RWPE1 (cell line): ENCODE measurements at regions not wholly inside any gene's neighbourhood (a gene's known extent, or its start where the extent isn't known, plus 50 kb on each side); places are given as distances from the start of the nearest gene placed in this dataset.
"Not testable (repeated sequence)": the region's sequence is repeated elsewhere in the genome, so short reads cannot be mapped to it uniquely, and the experiment has no call there.

ENCODE experiments used
- CTCF ChIA-PET: fragments of 350-600 bp; sonication (Branson Sonifier 250); formaldehyde crosslinking; extraction: SDS; loops from one replicate; lab custom pipeline; 2021; lab: Yijun Ruan, JAX
- POLR2A ChIA-PET: fragments of 400-600 bp; formaldehyde crosslinking; extraction: SDS; loops from one replicate; lab custom pipeline; 2020; ENCODE audit warnings: antibody characterized with exemption; ENCODE audit not compliant: low non-redundant PET; lab: Yijun Ruan, JAX
- DNase-seq: peaks from one replicate; pipeline ENCODE4 v3.0.0; 2012; ENCODE audit warnings: low spot score
- H3K27ac ChIP-seq: fragments of 450-650 bp; 2 replicates; pipeline ENCODE4 v1.5.1; 2017
- TF ChIP-seq, protein P1 (sequence below): fragments of 450-650 bp; conservative IDR thresholded peaks from 2 replicates; pipeline ENCODE4 v1.5.1; 2017; ENCODE audit warnings: low read depth, mild to moderate bottlenecking

DNA sequence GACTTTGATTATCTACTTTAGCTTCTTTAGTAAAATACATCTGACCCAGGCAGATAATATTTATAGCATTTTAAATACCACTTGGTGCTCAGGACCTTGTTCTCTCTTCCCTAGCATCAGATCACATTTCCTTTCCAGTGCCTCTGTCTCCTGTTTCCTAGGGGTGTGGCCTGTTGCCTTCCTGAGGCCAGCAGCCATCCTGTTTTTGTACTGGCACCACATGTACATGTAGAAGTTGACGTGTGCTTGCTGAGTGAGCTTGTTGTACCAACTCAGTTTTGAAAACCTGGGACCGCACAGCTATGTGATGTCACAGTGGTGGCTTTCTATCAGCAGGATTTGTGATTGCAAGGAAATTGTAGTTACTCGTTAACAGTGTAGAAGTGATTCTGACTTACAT is 167.6 kb upstream of the PLGLB1 start:
- DNase-seq, H3K27ac ChIP-seq, POLR2A ChIA-PET, CTCF ChIA-PET: not testable (repeated sequence)

DNA sequence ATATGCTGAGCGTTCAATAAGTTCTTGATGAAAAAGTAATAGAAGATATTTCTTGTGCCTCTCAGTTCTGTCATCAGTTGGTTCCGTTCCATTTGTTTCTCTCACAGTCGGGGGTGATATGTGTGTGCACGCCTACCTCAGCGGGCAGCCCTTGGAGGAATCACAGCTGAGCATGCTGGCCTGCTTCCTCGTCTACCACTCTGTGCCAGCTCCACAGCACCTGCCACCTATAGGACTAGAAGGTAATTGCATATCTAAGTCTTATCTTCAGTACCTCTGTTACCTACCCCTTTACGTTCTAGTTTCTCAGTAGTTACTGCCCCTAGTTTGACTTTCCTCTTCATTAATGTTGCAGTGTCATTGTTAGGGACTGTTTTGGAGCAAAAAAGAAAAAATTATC is 171.7 kb upstream of the PLGLB1 start:
- DNase-seq, CTCF ChIA-PET, POLR2A ChIA-PET, H3K27ac ChIP-seq: not testable (repeated sequence)

DNA sequence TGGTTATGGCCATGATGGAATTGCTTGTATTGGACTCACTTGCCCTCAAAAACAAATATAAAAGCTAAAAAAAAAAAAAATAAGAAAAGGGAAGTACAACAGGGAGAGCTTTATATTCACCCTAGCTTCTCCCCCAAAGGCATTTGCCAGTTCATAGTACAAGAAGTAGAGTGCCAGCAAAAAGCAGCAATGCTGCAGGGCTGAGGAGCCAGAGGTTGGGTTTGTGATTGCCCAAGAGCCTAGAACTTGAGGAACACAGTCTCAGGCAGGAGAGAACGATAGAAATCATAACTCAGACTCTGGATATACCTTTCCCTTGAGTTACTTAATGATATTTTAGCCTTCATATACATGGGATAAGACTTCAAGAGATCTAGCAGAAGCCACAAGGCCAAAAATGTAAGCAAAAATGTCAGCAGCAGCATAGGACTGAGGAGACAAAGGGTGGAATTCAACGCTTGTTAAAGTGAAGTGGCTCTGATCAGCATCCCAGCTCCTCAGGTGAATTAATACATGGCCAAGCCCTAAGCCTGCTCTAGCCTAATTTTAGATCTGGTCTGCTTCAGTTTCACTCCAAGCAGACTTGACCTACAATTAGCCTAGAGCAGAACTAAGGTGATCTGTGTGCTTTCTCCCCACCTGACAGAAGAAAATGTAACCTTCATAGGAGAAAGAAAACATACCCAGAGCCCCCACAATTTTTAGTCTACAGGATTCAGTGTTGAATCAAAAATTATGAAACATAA is 172.8 kb upstream of the PLGLB1 start:
- H3K27ac ChIP-seq, CTCF ChIA-PET, DNase-seq, POLR2A ChIA-PET: not testable (repeated sequence)

DNA sequence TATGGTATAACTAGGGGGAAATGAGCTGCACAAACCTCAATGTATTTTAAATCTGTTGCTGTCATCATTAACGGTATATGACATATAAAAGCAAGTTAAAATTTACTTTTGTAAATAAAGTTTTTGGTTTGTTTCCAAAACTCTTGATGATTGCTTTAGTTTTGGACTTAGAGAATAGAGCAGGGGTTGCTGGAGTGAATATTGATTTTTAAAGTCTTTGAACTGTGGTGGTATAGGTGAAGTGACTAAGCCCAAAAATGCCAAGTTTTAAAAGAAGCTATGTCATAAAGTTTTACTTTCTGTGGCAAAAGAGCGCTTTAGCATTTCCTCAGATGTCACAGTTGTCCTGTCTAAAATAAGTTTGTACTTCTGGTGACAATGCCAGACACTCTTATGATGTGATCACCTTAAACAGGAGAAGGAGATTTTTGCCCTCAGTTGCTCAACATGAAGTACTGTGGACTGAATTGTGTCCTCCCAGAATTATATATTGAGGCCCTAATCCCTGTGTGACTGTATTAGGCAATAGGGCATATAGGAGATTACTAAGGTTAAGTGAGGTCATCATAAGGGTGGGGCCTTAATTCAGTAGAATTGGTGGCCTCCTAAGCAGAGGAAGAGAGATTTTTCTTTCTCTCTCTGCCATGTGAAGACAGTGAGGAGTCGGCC is 175.2 kb upstream of the PLGLB1 start:
- DNase-seq, POLR2A ChIA-PET, CTCF ChIA-PET, H3K27ac ChIP-seq: not testable (repeated sequence)

DNA sequence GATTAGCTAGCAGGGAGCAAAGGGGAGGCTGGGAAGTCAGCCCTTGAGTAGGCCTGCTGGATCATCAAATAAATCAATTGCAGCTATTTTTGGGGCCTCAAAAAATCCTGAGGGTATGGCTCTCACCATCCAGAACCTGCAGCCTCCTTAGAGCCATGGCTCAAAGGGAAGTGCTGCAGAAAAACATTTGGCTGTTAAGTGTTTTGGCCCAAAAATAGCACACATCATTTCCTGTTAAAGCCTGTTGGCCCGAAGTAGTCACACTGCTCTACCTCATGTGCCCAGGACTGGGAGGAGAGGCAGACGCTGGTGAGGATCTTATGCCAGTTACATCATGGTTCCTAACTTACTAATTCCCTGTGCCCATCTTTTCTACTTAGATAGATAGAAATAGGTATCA is 176.8 kb upstream of the PLGLB1 start:
- DNase-seq, POLR2A ChIA-PET, H3K27ac ChIP-seq, CTCF ChIA-PET: not testable (repeated sequence)

DNA sequence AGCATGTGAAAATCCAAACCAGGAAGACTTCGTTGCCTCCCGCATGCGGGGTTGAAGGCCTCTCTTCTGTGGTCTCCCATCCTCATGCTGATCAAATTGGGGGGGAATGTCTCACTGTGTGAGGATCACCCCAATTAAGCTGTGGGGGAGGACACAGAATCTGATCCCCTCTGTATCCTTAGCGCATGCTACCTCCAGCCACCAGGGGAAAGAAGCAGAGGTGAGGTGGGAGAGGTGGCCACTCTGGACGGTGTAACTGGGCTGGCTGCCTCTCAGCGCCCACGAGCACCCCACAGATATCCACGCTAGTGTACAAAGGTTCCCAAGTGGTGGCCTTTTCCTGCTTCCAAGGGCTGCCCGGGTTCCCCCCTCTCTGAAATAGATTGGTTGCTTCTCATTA is 177.6 kb upstream of the PLGLB1 start:
- POLR2A ChIA-PET, H3K27ac ChIP-seq, DNase-seq, CTCF ChIA-PET: not testable (repeated sequence)

DNA sequence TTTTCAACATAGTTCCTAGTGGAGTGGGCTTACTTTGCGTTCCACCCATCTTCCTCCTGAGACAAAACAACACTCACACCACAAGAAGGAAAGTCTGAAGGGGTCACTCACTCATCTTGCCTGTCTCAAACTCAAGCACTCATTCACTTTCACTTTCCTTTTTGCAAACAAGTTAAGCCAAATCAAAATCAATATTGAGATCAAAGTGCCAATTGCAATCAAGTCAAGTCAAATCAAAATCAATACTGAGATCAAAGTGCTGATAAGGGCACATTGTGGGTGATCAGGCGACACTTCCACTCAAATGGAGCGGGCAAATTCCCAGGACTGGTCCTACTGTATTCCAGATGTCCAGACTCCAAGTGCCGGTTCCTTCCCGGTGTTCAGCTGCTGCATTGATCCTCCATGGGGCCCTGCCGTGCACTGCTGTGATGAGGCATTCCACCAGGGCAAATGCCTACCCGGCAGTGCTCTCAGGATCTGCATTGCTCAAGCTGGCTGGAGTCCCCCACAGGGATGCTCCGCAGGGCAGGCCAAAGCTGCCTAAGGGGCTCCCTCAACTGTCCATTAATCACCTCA is 183.0 kb upstream of the PLGLB1 start:
- CTCF ChIA-PET, POLR2A ChIA-PET, DNase-seq, H3K27ac ChIP-seq: not testable (repeated sequence)

DNA sequence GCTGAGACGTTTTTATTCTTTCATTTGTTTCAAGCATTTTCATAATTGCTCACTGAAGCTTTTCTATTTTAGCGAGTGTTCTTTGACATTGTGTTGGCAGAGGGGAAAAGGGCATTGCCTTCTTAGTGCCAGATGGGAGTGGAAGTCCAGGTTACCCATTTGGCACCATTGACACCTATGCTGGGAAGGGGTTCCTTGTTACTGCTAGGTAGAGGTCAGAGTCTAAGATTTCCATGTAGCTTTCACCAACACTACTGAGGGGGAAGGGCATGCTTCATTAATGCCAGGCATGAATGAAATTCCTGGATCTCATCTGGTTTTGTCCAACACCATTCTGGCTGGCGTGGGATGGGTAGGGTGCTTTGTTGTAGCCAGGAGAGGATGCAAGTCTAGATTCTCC is 191.3 kb upstream of the PLGLB1 start:
- H3K27ac ChIP-seq, POLR2A ChIA-PET, CTCF ChIA-PET, DNase-seq: not testable (repeated sequence)

DNA sequence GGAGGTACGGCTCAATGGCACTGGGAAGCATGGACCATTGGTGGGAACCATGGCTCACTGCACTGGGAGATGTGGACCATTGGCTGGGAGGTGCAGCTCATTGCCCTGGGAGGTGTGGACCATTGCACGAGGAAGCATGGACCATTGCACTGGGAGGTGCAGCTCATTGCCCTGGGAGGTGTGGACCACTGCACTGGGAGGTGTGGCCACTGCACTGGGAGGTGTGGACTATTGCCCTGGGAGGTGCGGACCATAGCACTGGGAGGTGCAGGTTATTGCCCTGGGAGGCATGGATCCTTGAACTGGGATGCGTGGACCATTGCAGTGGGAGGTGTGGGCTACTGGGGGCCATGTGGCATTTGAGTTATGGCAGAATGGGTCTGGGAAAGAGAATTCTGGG is 195.4 kb upstream of the PLGLB1 start:
- POLR2A ChIA-PET, H3K27ac ChIP-seq: not testable (repeated sequence)

DNA sequence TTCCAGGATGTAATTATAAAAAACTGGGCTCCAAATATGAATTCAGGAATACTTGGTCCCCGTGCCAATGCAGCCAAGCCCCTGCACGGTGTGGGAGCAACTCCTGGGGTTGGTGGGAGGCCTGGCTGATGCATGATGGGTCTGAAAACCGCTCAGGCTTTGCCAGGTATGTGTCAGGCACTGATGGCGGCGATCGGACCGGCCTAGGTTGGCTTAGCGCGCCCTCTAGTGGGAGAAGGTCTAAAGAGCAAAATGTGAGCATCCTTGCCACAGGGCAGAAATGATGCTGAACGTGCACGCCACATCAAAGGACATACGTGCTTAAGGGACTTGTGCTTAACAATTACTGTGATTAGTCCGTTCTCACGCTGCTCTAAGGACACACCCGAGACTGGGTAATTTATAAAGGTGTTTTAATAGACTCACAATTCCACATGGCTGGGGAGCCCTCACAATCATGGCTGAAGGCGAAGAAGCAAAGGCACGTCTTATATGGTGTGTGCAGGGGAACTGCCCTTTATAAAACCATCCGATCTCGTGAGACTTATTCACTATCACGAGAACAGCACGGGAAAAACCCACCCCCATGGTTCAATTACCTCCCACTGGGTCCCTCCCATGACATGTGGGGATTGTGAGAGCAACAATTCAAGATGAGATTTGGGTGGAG is 196.2 kb upstream of the PLGLB1 start:
- TF ChIP-seq, protein P1, sequence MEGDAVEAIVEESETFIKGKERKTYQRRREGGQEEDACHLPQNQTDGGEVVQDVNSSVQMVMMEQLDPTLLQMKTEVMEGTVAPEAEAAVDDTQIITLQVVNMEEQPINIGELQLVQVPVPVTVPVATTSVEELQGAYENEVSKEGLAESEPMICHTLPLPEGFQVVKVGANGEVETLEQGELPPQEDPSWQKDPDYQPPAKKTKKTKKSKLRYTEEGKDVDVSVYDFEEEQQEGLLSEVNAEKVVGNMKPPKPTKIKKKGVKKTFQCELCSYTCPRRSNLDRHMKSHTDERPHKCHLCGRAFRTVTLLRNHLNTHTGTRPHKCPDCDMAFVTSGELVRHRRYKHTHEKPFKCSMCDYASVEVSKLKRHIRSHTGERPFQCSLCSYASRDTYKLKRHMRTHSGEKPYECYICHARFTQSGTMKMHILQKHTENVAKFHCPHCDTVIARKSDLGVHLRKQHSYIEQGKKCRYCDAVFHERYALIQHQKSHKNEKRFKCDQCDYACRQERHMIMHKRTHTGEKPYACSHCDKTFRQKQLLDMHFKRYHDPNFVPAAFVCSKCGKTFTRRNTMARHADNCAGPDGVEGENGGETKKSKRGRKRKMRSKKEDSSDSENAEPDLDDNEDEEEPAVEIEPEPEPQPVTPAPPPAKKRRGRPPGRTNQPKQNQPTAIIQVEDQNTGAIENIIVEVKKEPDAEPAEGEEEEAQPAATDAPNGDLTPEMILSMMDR: peak; percentile 15; the same call in 1 of the 2 replicates
- CTCF ChIA-PET, POLR2A ChIA-PET, DNase-seq, H3K27ac ChIP-seq: not testable (repeated sequence)

More for the DNA sequence above, 195.4 kb upstream of the PLGLB1 start:
- DNase-seq, CTCF ChIA-PET: not testable (repeated sequence)

DNA sequence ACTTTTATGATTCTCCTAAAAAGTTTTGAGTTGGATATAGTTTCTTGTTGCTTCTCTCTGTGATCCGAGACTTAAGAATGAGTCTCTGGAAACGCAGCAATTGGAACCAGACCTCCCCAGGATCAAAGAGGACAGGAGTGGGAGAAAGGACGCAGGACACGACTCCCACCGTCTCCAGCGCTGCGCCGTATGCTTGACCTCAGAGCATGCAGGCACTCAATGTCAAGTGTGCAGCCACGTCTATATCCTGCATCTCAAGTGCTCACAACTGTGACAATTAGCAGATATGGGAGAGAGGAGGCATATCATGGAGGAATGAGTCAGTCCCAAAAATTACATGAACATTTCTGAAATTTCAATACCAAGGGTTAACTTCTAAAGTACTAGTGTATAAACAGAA is 199.0 kb upstream of the PLGLB1 start:
- H3K27ac ChIP-seq, POLR2A ChIA-PET, DNase-seq, CTCF ChIA-PET: not testable (repeated sequence)

DNA sequence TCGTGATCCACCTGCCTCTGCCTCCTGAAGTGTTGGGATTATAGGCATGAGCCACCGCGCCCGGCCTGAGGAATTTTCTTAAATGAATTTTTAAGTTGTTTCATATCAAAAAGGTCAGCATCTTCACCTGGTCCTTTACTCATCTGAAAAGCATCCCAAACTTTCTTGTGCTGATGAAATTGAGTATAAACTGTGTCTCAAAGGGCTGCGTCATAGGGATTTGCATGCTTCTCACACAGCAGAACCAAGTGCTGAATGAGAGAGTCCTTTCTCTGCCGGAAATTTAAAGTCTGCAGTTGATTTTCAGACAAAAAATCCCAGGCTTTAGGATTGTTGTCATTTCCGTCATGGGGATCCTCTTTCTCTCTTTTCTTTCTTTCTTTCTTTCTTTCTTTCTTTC is 200.5 kb upstream of the PLGLB1 start:
- POLR2A ChIA-PET, H3K27ac ChIP-seq, CTCF ChIA-PET: not testable (repeated sequence)
- DNase-seq: peak; percentile 2

DNA sequence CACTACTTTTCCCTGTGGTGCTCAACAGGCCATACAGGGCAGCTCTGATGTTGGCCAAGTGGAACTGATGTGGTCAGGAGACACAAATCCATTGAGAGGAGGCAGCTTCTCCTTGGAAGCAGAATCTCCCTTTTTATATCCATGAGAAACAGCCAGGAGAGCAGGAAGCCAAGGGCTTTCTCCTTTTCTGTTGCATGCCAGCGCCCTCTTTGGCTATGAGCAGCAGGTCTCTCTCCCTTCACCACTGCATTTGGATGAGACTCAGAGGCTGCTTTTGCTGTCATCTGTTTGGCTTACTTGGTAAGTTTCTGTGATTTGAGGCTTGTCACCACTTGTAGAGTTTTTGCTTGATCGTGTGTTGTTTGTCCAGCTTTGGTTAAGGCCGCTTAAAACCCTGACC is 202.2 kb upstream of the PLGLB1 start:
- POLR2A ChIA-PET, H3K27ac ChIP-seq, CTCF ChIA-PET, DNase-seq: not testable (repeated sequence)
